ENCODE measurements at regions not wholly inside any gene's neighbourhood (a gene's known extent, or its start where the extent isn't known, plus 50 kb on each side); places are given as distances from the start of the nearest gene placed in this dataset.
"Not testable (repeated sequence)": the region's sequence is repeated elsewhere in the genome, so short reads cannot be mapped to it uniquely, and the experiment has no call there.

DNA sequence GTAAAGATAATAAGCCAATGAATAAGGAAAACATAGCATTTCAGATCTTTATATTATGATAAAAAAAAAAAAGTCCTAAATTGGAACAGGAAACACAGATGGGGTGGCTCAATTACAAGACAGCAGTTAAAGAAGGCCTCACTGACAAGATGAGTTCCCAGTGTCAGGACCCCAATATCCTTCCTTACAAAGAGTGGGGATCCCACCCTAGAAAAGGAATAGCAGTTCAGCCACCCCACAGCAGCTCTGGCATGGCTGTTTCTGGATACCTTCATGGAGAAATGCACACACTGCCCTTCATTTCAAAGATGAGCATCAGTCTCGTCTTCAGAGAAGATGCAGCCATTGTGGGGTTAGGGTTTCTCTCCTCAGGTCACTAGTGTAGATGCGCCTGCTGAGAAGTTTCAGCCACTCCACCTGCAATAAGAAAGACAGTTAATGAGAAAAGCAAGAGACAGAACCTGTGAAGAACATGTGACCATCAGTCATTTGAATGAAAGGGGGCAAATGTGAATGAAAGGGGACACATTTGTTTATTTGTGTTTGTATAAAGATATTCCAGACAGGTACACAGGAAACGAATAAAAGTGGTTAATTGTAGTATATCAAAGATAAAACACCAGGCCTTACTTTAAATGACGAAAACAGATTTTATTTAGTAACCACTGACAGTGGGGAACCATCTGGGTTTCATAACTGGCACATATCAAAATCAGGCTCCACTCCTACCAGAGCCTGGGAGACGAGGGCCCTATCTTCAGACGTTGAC, 121.3 kb upstream of the PRSS16 start:
- TF ChIP-seq POLR2AphosphoS5 (IDR thresholded peaks at IDR 0.05; ENCODE audit: low read depth) = no peak
- TF ChIP-seq, protein P1, sequence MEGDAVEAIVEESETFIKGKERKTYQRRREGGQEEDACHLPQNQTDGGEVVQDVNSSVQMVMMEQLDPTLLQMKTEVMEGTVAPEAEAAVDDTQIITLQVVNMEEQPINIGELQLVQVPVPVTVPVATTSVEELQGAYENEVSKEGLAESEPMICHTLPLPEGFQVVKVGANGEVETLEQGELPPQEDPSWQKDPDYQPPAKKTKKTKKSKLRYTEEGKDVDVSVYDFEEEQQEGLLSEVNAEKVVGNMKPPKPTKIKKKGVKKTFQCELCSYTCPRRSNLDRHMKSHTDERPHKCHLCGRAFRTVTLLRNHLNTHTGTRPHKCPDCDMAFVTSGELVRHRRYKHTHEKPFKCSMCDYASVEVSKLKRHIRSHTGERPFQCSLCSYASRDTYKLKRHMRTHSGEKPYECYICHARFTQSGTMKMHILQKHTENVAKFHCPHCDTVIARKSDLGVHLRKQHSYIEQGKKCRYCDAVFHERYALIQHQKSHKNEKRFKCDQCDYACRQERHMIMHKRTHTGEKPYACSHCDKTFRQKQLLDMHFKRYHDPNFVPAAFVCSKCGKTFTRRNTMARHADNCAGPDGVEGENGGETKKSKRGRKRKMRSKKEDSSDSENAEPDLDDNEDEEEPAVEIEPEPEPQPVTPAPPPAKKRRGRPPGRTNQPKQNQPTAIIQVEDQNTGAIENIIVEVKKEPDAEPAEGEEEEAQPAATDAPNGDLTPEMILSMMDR (IDR thresholded peaks at IDR 0.05; ENCODE audit: insufficient read depth, low read length) = no peak
- no peak for TF ChIP-seq SPI1 (IDR thresholded peaks at IDR 0.05; ENCODE audit: borderline replicate concordance, low read depth)
- no peak for TF ChIP-seq GABPA (IDR thresholded peaks at IDR 0.05; ENCODE audit: low read depth)
- TF ChIP-seq, protein P2, sequence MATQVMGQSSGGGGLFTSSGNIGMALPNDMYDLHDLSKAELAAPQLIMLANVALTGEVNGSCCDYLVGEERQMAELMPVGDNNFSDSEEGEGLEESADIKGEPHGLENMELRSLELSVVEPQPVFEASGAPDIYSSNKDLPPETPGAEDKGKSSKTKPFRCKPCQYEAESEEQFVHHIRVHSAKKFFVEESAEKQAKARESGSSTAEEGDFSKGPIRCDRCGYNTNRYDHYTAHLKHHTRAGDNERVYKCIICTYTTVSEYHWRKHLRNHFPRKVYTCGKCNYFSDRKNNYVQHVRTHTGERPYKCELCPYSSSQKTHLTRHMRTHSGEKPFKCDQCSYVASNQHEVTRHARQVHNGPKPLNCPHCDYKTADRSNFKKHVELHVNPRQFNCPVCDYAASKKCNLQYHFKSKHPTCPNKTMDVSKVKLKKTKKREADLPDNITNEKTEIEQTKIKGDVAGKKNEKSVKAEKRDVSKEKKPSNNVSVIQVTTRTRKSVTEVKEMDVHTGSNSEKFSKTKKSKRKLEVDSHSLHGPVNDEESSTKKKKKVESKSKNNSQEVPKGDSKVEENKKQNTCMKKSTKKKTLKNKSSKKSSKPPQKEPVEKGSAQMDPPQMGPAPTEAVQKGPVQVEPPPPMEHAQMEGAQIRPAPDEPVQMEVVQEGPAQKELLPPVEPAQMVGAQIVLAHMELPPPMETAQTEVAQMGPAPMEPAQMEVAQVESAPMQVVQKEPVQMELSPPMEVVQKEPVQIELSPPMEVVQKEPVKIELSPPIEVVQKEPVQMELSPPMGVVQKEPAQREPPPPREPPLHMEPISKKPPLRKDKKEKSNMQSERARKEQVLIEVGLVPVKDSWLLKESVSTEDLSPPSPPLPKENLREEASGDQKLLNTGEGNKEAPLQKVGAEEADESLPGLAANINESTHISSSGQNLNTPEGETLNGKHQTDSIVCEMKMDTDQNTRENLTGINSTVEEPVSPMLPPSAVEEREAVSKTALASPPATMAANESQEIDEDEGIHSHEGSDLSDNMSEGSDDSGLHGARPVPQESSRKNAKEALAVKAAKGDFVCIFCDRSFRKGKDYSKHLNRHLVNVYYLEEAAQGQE (IDR thresholded peaks at IDR 0.05; ENCODE audit: insufficient replicate concordance, low read depth) = no peak
- DNase-seq (ENCODE audit: low read depth in 1 of 2, low spot score in 1 of 2) = no peak
- Histone ChIP-seq H3K27ac (replicated peaks) (peak overlapping the region; percentile 62), H3K4me3 (replicated peaks; ENCODE audit: insufficient read depth, low read length) (no peak overlapping the region), H3K27me3 (ENCODE audit: insufficient read depth, poor library complexity, severe bottlenecking) (no peaks in the 10 kb centered on the region)

DNA sequence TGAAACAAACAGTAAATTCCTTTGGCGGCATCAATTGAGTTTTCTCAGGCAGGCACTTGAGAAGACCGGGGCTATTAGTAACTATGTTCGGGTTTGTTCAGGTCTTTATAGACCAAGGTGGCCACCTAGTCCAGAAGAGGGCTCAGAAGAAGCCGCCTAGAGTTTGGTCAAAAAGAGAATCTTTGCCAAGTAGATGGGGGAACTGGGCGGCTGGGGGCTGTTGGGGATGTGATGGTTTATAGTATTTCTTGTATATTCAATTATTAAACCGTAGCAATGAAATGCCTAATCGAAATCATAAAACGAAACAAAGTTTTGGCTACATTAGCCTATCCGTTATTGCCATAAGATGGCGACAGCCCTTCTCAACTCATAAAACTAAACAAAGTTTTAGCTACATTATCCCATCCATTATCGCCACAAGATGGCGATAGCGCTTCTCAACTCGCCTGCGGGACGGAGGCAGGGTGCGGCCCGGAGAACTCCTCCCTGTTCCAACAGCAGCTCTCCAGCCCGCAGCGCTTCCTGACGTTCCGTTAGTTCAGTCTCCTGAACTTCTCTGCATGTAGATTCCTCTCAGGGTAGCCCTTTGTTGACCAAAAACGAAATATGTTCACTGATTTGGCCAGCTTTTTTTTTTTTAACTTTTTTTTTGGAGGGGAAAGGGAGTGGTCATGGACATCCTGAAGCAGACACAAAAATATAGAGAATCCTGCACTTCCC, 120.5 kb upstream of the PRSS16 start:
- TF ChIP-seq, protein P2 (IDR thresholded peaks at IDR 0.05; ENCODE audit: insufficient replicate concordance, low read depth) = no peak
- TF ChIP-seq, protein P1 (IDR thresholded peaks at IDR 0.05; ENCODE audit: insufficient read depth, low read length) = peak; percentile 67
- TF ChIP-seq GABPA (IDR thresholded peaks at IDR 0.05; ENCODE audit: low read depth) (no peak), POLR2AphosphoS5 (IDR thresholded peaks at IDR 0.05; ENCODE audit: low read depth) (peak; percentile 31; the same call in 1 of the 2 replicates), SPI1 (IDR thresholded peaks at IDR 0.05; ENCODE audit: borderline replicate concordance, low read depth) (no peak)
- Histone ChIP-seq H3K27me3 (ENCODE audit: insufficient read depth, poor library complexity, severe bottlenecking) (no peaks in the 10 kb centered on the region), H3K4me3 (replicated peaks; ENCODE audit: insufficient read depth, low read length) (peak overlapping the region; percentile 18), H3K27ac (replicated peaks) (peak overlapping the region; percentile 62)
- DNase-seq (ENCODE audit: low read depth in 1 of 2, low spot score in 1 of 2) = peak; percentile 83 to 92

DNA sequence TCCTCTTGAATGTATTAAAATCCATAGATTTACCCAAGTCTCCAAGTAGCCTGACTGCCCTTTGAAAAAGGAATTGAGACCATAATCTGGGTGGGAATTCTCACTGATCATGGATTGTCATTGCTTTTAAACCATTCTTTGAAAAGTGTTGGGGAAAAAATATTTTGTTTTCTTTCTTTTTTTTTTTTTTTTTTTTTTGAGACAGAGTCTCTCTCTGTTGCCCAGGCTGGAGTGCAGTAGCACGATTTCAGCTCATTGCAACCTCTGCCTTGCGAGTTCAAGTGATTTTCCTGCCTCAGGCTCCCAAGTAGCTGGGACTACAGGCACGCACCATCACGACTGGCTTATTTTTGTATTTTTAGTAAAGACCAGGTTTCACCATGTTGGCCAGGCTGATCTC, 119.6 kb upstream of the PRSS16 start:
- not testable (repeated sequence) for DNase-seq (ENCODE audit: low read depth in 1 of 2, low spot score in 1 of 2); H3K27me3 ChIP-seq (ENCODE audit: insufficient read depth, poor library complexity, severe bottlenecking); H3K27ac ChIP-seq (replicated peaks); H3K4me3 ChIP-seq (replicated peaks; ENCODE audit: insufficient read depth, low read length)

DNA sequence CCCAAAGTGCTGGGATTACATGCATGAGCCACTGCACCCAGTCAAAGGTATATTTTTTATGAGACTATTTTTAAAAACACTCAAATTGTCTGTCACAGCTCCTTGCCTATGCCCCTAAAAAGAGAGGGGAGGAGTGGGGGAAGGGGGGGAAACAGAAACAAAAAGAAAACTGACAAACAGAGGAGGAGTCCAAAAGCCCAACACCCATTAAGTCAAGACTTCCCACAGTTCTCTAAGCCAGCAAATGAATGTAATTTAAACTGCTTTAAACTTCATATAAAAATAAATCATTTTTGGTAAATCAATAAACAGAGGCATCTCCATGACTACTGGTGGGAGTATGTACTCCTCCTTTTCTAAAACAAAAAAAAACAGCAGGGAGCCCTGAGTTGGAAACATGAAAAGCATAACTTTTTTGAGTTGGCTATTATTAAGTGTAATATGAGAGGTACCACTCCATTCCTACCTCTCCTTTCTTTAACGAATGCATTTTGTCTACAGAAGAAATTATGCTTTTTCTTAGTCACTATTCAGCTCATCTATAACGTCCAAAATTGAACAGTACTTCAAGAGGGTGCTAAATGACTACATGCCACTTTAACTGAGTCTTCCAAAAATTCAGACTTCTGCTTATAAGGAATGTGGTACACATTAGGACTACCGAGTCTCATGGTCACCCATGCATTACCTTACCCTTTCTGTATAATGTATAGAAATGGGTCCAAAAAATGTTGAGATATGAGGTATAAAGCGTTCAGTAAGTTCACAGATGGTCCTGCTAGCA, 119.0 kb upstream of the PRSS16 start:
- no peak overlapping the region for H3K27ac ChIP-seq (replicated peaks)
- DNase-seq (ENCODE audit: low read depth in 1 of 2, low spot score in 1 of 2) = no peak
- TF ChIP-seq GABPA (IDR thresholded peaks at IDR 0.05; ENCODE audit: low read depth) (no peak), SPI1 (IDR thresholded peaks at IDR 0.05; ENCODE audit: borderline replicate concordance, low read depth) (no peak), POLR2AphosphoS5 (IDR thresholded peaks at IDR 0.05; ENCODE audit: low read depth) (no peak)
- TF ChIP-seq, protein P2 (IDR thresholded peaks at IDR 0.05; ENCODE audit: insufficient replicate concordance, low read depth) = no peak
- TF ChIP-seq, protein P1 (IDR thresholded peaks at IDR 0.05; ENCODE audit: insufficient read depth, low read length) = no peak
- H3K27me3 ChIP-seq (ENCODE audit: insufficient read depth, poor library complexity, severe bottlenecking) = no peaks in the 10 kb centered on the region
- H3K4me3 ChIP-seq (replicated peaks; ENCODE audit: insufficient read depth, low read length) = no peak overlapping the region

Data from HL-60 (cell line).